ENCODE measurements at regions not wholly inside any gene's neighbourhood (a gene's known extent, or its start where the extent isn't known, plus 50 kb on each side); places are given as distances from the start of the nearest gene placed in this dataset.

DNA sequence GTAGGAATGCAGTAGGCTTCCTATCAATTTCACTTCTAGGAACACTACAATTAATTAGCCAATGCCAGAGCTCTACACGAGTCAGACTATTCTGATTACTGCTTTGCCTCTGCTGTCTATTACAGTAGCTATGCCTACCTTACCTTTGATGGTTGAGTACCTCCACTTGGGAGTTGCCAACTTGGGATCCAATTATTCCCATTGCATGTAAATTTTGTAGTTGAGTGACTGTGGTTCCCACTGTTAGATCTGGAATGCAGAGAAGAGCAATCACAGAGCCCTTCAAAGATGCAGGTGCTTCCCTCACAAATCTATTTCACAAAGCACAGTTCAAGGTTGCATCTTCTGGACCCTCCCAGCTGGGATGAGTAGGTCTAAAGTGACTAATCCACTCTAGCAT is 62.9 kb upstream of the AASS start:
- no peak for ATAC-seq

DNA sequence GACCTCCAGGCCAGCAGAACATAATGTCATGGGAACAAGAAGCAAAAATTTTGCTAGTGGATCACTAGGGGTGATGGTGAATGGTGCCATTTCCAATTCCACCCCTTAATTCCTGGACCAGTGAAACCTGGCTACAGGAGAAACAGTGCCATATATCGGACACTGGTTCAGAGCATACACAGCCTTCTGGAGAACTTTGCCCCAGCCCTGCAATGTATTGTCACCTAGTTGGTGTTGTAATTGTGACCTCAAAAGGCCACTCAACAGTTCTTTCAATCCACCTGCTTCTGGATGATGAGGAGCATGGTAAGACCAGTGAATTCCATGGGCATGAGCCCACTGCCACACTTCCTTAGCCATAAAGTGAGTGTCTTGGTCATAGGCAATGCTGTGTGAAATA is 59.8 kb upstream of the AASS start:
- Histone ChIP-seq H3K27me3 (ENCODE audit: control insufficient read depth, insufficient read depth, low read length) (no peaks in the 10 kb centered on the region), H3K27ac (ENCODE audit: low read length) (no peak overlapping the region), H3K4me3 (ENCODE audit: low read depth in 2 of 2, low read length in 2 of 2) (no peak overlapping the region), H3K4me1 (ENCODE audit: control insufficient read depth, insufficient read depth, low read length) (no peaks in the 10 kb centered on the region), H3K9me3 (ENCODE audit: control insufficient read depth, insufficient read depth, low read depth, low read length) (no peaks in the 10 kb centered on the region), H3K36me3 (ENCODE audit: control insufficient read depth, insufficient read depth, low read length) (no peaks in the 10 kb centered on the region)
- BruUV-seq (replicated peaks), result no TSS peak
- DNase-seq (ENCODE audit: low read depth, low spot score) (no peak), ATAC-seq (no peak)
- intact Hi-C loops (cut with micrococcal nuclease; ENCODE audit: unreplicated experiment) (no loop called here), in situ Hi-C loops (cut with HindIII; ENCODE audit: low pct_unique_long_range_greater_than_20kb, low sequenced_read_pairs) (no loop called here)
- CTCF ChIA-PET, result no interaction called here
- POLR2A ChIA-PET, result no interaction called here
- TF ChIP-seq POLR2AphosphoS5 (IDR thresholded peaks at IDR 0.05; ENCODE audit: low read depth, low read length), result no peak
- TF ChIP-seq SIN3A (IDR thresholded peaks at IDR 0.05; ENCODE audit: borderline replicate concordance, insufficient read depth, low read depth, low read length), result no peak
- TF ChIP-seq, protein P1, sequence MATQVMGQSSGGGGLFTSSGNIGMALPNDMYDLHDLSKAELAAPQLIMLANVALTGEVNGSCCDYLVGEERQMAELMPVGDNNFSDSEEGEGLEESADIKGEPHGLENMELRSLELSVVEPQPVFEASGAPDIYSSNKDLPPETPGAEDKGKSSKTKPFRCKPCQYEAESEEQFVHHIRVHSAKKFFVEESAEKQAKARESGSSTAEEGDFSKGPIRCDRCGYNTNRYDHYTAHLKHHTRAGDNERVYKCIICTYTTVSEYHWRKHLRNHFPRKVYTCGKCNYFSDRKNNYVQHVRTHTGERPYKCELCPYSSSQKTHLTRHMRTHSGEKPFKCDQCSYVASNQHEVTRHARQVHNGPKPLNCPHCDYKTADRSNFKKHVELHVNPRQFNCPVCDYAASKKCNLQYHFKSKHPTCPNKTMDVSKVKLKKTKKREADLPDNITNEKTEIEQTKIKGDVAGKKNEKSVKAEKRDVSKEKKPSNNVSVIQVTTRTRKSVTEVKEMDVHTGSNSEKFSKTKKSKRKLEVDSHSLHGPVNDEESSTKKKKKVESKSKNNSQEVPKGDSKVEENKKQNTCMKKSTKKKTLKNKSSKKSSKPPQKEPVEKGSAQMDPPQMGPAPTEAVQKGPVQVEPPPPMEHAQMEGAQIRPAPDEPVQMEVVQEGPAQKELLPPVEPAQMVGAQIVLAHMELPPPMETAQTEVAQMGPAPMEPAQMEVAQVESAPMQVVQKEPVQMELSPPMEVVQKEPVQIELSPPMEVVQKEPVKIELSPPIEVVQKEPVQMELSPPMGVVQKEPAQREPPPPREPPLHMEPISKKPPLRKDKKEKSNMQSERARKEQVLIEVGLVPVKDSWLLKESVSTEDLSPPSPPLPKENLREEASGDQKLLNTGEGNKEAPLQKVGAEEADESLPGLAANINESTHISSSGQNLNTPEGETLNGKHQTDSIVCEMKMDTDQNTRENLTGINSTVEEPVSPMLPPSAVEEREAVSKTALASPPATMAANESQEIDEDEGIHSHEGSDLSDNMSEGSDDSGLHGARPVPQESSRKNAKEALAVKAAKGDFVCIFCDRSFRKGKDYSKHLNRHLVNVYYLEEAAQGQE (IDR thresholded peaks at IDR 0.05; ENCODE audit: insufficient read depth in 1 of 2, low read depth in 2 of 2, low read length in 1 of 2), result no peak
- no peak for TF ChIP-seq TCF7L2 (IDR thresholded peaks at IDR 0.05; ENCODE audit: low read depth, low read length)
- TF ChIP-seq, protein P2, sequence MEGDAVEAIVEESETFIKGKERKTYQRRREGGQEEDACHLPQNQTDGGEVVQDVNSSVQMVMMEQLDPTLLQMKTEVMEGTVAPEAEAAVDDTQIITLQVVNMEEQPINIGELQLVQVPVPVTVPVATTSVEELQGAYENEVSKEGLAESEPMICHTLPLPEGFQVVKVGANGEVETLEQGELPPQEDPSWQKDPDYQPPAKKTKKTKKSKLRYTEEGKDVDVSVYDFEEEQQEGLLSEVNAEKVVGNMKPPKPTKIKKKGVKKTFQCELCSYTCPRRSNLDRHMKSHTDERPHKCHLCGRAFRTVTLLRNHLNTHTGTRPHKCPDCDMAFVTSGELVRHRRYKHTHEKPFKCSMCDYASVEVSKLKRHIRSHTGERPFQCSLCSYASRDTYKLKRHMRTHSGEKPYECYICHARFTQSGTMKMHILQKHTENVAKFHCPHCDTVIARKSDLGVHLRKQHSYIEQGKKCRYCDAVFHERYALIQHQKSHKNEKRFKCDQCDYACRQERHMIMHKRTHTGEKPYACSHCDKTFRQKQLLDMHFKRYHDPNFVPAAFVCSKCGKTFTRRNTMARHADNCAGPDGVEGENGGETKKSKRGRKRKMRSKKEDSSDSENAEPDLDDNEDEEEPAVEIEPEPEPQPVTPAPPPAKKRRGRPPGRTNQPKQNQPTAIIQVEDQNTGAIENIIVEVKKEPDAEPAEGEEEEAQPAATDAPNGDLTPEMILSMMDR (IDR thresholded peaks at IDR 0.05), result no peak

More for the DNA sequence above, 62.9 kb upstream of the AASS start:
- ChIA-PET POLR2A (no interaction called here), CTCF (no interaction called here)
- no TSS peak for BruUV-seq (replicated peaks)
- H3K27me3 ChIP-seq (ENCODE audit: control insufficient read depth, insufficient read depth, low read length), result no peaks in the 10 kb centered on the region
- no peaks in the 10 kb centered on the region for H3K9me3 ChIP-seq (ENCODE audit: control insufficient read depth, insufficient read depth, low read depth, low read length)
- intact Hi-C loops (cut with micrococcal nuclease; ENCODE audit: unreplicated experiment) (no loop called here), in situ Hi-C loops (cut with HindIII; ENCODE audit: low pct_unique_long_range_greater_than_20kb, low sequenced_read_pairs) (no loop called here)
- H3K27ac ChIP-seq (ENCODE audit: low read length), result no peak overlapping the region
- DNase-seq (ENCODE audit: low read depth, low spot score), result no peak
- no peak overlapping the region for H3K4me3 ChIP-seq (ENCODE audit: low read depth in 2 of 2, low read length in 2 of 2)
- no peaks in the 10 kb centered on the region for H3K4me1 ChIP-seq (ENCODE audit: control insufficient read depth, insufficient read depth, low read length)
- H3K36me3 ChIP-seq (ENCODE audit: control insufficient read depth, insufficient read depth, low read length), result no peaks in the 10 kb centered on the region
- TF ChIP-seq TCF7L2 (IDR thresholded peaks at IDR 0.05; ENCODE audit: low read depth, low read length), result no peak
- TF ChIP-seq SIN3A (IDR thresholded peaks at IDR 0.05; ENCODE audit: borderline replicate concordance, insufficient read depth, low read depth, low read length), result no peak
- TF ChIP-seq, protein P2 (IDR thresholded peaks at IDR 0.05), result no peak
- TF ChIP-seq POLR2AphosphoS5 (IDR thresholded peaks at IDR 0.05; ENCODE audit: low read depth, low read length), result no peak
- TF ChIP-seq, protein P1 (IDR thresholded peaks at IDR 0.05; ENCODE audit: insufficient read depth in 1 of 2, low read depth in 2 of 2, low read length in 1 of 2), result no peak
